GM19239 (cell line): ENCODE measurements at regions not wholly inside any gene's neighbourhood (a gene's known extent, or its start where the extent isn't known, plus 50 kb on each side); places are given as distances from the start of the nearest gene placed in this dataset.
"Not testable (repeated sequence)": the region's sequence is repeated elsewhere in the genome, so short reads cannot be mapped to it uniquely, and the experiment has no call there.

Experiments used
- DNase-seq: peaks from one replicate; pipeline ENCODE4 v3.0.0; 2011; ENCODE audit warnings: low spot score; ENCODE audit not compliant: insufficient read length
- FAIRE-seq: peaks from 2 replicates; lab custom pipeline; 2011; peaks lifted over from hg19 to GRCh38; lab: Jason Lieb, UNC

DNA sequence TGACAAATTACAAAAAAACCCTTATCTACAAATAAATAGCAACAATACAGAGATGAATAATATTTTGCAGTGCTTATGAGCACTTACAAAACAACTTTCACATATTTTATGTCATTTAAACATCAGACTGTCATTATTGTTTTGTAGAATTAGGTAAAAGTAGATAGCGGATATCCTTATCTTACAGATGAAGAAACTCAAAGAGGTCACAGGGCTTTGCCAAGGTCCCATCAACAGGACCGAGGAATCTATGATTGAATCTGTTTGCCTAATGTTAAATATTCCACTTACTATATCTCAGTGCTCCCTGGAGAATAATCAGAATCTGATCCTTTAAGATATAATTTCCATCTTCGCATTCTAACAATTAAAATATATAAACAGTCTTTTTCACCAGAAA lies 119.0 kb downstream of the GASK1B start:
- no peak for DNase-seq
- FAIRE-seq = no peak

DNA sequence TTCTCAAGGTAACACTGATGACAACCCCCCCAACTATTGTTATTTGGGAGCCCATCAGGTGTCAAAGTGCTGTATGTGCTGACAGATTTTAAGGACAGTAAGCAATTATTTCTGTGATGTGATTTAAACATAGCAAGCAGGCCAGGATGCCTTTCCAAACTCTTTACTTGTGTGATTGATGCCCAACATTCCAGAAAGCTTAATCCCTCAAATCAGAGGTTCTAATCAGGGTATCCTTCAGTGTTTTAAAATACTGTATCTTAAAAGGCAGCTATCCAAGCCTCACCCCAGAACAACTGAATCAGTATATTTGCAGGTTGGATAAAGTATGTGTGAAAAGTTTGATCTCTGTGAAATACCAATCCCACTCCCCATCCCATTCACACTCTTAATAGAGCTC lies 119.7 kb downstream of the GASK1B start:
- FAIRE-seq = no peak
- DNase-seq = no peak

DNA sequence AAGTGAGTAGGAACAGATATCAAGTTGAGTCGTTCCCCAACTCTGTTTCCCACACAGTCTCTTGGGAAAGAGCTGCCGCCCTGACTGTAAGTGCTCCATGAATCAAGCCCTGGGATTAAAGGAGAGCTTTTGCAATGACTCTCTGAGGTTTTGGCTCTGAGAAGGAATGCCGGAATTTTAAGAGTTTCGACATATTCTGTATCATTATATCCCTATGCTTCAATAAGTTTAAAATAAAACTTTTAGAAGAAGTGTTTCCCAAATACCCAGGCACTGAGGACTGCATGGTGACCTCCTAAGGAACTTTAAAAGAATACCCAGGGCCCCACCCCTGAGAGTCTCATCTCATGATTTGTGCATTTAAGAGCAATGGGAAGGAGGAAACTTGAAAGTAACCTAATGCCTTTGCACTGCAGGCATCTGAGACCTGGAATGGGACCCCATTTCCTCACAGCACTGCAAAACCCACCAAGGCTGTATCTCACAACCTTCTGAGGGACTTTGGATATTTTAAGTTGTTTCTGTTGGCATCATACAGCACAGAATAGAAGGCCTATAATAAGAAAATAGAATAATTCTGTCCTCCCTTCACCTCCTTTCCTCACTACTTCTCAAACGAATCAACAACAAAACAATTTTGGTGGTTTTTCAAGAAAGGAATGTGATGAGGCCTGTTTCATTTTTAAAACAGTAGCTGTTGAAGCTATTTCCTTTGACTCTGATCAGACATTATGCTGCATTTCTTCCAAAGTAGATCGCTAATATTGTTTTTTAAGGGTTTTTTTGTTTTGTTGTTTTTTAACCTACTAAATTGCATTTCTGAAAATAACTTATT lies 121.2 kb downstream of the GASK1B start:
- FAIRE-seq (no peak), DNase-seq (no peak)

DNA sequence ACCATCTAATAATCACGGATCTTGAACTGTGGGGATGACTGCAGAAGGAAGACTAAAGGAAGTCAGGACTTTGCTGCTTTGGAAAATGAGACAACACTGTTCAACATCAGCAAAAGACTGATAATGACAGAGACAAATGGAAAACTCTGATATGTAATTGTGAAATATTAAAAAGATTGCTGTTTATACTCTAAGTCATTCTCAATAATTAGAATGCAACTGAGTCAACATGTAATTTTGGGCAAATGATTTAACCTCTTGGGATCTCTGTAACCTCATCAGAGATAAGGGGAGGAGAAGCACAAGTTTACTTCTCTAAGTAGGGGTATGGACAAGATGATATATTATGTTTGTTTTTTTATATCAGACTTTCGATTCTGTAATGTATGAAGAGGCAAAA lies 121.9 kb downstream of the GASK1B start:
- DNase-seq (no peak), FAIRE-seq (no peak)

DNA sequence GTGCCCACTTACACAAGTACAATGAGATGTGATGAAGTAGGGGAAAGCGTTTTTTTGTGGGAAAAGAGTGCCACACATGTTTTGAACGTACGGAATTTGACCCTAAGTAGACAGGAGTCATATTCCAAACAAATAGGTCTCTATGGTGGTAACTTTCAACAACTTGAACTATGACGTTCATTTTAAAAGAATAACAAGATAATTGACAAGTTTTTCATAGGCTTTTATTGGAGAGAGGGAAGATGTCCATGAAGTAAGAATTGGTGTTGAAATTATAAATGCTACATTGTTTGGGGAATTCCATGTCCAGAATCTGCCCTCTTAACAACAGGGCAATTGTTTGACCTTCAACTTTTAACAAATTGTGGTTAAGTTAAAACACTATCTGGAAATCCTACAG lies 126.5 kb downstream of the GASK1B start:
- DNase-seq (no peak), FAIRE-seq (no peak)

DNA sequence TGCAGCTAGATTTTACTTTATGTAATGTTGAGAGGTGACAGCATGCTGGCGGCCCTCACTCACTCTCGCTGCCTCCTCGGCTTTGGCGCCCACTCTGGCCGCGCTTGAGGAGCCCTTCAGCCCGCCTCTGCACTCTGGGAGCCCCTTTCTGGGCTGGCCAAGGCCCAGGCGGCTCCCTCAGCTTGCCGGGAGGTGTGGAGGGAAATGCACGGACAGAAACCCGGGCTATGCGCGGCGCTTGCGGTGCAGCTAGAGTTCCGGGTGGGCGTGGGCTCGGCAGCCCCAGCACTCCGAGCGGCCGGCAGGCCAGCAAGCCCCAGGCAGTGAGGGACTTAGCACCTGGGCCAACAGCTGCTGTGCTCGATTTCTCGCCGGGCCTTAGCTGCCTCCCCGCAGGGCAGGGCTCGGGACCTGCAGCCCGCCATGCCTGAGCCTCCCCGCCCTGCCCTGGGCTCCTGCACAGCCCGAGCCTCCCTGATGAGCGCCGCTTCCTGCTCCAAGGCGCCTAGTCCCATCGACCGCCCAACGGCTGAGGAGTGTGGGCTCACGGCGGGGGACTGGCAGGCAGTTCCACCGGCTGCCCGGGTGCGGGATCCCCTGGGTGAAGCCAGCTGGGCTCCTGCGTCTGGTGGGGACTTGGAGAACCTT lies 128.7 kb downstream of the GASK1B start:
- no peak for FAIRE-seq

DNA sequence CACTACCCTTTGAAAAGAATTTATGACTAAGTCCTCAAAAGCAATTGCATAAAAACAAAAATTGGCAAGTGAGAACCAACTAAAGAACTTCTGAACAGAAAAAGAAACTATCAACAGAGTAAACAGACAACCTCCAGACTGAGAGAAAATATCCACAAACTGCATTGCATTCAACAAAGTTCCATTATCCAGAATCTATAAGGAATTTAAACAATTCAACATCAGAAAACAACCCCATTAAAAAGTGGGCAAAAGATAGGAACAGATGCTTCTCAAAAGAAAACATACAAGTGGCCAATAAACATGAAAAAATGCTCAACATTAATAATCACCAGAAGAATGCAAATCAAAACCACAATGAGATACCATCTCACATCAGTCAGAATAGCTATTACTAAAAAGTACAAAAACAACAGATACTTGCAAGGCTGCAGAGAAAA lies 130.2 kb downstream of the GASK1B start:
- DNase-seq = no peak
- FAIRE-seq = no peak

More for the DNA sequence above, 128.7 kb downstream of the GASK1B start:
- no peak for DNase-seq

DNA sequence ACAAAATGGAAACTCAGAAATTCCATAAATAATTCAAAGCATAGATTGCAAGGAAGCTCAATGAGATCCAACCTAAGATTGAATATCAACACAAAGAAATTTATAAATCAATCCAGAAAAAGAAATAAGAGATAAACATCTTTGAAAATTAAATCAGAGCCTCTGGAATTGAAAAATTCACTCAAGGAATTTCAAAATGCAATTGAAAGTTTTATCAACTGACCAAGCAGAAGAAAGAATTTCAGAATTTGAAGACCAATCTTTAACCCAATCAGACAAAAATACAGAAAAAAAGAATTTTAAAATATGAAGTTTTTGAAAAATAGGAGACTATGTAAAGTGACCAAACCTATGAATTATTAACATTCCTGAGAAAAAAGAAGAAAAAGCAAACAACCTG lies 134.1 kb downstream of the GASK1B start:
- DNase-seq (no peak), FAIRE-seq (no peak)

DNA sequence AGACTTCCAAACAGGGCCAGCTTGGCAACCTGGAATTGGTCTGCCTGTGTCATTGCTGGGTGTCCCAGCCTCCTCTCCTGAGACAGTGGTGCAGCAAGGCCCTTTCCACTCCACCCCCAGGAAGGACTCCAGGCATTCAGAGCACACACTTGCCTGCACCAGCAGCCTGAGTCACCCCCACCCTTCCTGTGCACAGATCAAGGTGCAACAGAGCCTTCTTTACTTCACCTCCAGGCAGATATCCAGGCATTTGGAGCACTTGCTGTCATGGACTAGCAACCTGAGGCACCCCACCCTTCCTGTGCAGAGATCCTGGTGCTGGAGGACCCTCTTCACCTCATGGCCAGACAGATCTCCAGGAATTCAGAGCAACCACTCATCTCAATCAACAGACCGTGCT lies 135.8 kb downstream of the GASK1B start:
- no peak for DNase-seq
- FAIRE-seq = no peak

DNA sequence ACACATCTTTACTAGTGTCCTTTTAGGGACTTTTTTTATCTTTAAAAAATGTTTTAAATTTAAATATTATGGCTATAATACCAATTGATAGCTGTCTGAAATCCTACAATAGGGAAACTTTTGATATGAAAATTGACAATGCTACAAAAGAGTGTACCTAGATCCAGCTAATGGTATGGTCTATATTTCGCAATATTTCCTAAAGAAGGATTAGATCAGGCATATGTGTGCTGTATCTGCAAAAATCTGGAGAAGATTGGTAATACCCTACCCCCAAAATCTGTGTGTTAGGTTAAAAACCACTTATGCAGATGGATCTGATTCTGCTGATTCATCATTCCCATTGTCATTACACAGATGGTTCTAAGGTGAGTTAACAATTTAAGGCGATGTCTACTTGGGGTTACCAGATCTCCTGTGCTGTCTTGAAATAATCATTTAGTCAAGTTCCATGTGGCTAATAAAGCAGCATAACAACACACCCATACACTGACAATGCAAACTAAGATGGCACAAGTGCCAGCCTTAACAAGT lies 137.1 kb downstream of the GASK1B start:
- DNase-seq = no peak
- no peak for FAIRE-seq

DNA sequence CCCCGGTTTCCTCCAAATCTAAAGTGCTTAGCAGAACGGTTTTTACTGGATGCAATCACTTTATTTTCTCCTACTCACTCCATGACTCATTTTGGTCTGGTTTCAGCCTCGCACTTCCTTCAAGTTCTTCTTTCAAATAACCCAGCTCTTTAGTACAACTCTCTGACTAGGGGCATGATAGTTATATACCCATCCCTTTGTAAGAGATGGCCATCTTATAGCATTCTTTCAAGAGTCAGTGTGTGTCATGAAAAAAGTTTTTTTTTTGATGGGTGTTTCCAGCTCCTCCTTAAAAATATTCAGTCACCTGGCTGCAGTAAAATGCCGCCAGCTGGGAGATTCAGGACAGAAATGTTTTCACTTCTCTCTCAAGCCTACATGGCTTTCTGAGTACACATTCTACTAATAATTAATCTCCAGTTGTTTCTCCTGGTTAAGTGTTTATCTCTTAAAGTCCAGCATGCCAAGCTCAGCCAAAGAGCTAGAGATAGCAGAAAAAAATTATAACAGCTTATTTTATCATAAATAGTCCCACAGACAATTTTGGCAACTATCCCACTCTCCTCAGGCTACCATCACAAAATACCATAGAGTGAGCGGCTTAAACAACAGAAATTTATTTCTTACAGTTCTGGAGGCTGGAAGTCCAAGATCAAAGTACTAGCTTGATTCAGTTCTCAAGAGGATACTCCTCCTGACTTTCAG lies 139.3 kb downstream of the GASK1B start:
- DNase-seq (no peak), FAIRE-seq (no peak)

DNA sequence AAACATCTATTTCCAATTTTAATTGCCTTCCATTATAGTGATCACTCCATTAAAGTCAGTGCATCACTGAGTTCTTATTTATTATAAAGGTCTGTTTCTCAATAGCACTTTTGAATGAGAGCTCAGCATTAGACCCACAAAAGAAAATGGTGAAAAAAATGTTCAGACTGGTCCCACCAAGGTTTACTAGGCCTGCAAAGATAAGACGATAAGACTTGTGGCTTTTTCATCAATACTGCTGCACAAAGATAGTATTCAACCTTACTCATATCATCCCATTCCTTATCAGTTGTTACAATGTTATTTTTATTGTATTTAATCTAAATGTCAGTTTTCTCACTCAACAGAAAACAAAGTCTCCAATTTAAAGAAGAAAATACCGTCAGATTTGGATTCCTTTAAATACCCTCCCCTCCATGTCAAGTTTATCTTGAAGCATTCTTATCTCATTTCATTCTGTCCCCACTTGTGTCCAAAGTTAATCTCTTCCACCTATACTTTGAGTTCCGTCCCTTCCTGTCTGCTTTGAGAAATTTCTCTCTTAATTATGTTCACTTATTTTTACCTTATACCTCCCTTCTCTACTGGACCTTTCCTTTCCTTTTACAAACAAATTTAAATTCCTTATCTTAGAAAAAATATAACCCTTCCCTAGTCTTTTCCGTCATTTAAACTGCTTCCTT lies 140.0 kb downstream of the GASK1B start:
- DNase-seq (no peak), FAIRE-seq (no peak)

DNA sequence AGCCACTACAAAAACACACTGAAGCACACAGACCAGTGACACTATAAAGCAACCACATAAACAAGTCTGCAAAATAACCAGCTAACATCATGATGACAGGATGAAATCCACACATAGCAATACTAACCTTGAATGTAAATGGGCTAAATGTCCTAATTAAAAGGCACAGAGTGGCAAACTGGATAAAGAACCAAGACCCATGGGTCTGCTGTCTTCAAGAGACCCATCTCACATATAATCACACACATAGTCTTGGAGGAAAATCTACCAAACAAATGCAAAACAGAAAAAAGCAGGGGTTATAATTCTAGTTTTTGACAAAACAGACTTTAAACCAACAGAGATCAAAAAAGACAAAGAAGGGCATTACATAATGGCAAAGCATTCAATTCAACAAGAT lies 144.4 kb downstream of the GASK1B start:
- FAIRE-seq, DNase-seq: not testable (repeated sequence)

DNA sequence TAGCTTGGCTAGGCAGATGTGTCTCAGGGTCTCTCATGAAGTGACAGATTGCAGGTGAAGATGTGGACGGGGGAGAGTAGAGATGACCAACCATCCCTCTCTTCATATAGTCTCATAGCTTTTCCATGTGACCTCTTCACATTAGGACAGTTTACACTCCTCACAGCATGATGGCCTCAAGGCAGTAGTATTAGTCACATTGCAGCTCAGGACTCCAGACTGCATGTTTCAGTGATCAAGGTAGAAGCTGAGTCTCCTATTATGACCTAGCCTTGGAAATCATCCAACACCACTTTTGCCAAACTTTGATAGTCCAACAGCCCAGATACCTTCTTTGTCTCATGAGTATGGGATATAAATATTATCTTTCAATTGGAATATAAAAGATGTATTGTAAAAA lies 147.7 kb downstream of the GASK1B start:
- no peak for FAIRE-seq
- no peak for DNase-seq

DNA sequence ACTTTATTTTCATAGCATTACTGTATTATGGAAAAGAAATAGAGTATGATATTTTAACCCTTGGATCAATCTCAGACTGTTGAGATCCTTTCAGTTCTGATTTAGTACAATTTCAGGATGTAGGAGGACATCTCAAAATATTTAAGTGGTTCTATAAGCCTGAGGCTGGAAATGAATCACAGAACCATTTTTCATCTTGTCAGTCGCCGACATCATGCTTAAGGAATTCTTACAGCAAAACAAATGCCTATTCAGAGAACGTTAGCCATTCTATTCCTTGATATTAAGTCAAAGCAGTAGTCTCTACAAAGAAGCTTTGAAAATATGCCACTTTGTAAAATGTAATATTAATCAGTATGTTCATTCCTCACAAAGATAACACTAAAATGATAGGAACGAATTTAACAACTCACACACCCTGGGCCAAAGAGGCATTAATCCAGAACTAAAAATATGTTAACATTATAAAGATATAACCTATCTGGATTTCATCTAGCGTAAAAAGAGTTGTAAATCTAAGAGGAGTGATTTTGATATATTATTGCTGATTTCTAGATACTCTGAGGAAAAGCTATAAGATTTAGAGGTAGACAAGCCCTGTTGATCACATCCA lies 152.0 kb downstream of the GASK1B start:
- no peak for DNase-seq

DNA sequence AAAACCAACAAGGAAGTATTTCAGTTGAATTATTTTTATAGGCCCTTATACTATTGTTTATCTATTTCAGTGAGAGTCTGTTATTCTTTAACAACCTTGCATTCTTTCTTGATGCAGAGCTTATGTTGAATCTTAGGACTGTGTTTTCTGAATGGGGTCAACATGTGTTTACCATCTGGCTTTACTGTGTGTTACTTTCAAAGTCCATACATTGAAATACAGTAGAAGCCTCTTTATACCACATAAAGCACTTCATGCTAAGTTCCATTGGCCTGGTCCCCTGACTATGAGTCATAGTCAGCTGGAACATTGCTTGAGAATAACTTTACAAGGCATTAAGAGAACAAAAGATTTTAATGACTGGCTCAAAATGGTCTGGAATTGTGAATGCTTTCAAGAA lies 152.6 kb downstream of the GASK1B start:
- DNase-seq (no peak), FAIRE-seq (no peak)

More for the DNA sequence above, 152.0 kb downstream of the GASK1B start:
- FAIRE-seq = no peak

DNA sequence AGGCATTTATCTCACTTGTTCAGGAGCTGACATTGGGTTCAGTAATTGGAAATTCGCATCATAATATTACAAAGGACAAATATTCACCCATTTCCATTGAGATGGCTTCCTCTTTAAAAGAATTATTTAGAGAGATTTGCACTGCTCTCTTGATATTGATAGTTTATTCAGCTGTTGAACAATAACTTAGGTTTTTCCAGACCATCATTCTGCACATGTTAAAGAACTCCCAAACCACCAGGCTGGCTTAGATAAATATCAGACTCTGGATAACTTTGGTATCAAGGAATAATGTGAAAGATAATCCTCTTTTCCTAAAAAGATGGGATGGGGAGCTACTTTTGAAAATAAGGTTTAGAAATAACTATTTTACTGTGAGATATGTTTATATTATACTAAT lies 154.0 kb downstream of the GASK1B start:
- DNase-seq (no peak), FAIRE-seq (no peak)

DNA sequence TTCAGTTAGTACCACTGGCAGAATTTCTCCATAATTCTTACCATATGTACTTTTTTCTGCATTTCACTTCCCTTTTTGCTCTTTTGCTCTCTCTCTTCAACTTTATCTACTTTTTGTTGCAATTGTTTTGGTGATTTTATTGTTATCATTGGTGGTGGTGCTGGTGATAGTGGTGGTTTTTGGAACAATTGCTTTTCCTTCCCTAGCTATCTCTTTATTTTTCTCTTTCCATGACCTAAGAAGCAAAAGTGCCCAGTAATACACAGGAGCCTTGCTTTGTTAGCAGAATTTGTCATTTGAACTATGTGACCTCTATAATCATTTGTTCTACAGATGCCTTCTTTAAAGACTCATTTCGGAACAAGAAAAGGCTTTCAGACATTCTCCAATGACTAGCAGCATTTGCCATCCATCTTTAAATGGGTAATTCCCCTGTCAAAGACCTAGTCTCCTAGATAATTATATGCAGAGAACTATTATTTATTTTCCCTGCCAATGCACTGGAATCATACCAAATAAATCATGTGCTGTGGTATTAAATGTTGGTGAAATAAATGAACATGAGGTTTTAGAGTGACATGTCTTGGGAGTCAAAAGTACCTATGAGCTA lies 154.5 kb downstream of the GASK1B start:
- FAIRE-seq (no peak), DNase-seq (no peak)

DNA sequence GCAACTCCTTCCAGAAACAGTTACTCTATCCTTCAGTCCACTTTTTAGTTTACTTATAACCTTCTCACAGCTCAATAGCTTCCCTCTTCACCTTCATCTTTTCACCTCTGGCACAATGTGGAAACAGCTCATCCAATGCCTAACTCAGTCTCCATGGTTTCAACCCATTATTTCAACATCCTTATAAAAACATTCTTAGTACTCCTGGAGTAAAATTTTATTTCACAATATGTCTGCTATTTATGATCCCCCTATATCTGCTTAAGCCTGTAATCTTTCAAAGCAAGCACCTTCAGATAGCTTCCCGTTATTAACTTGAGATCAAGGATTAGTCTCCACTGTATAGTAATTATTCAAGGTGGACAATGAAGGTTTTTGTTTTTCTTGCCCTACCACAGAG lies 156.3 kb downstream of the GASK1B start:
- no peak for FAIRE-seq
- no peak for DNase-seq

DNA sequence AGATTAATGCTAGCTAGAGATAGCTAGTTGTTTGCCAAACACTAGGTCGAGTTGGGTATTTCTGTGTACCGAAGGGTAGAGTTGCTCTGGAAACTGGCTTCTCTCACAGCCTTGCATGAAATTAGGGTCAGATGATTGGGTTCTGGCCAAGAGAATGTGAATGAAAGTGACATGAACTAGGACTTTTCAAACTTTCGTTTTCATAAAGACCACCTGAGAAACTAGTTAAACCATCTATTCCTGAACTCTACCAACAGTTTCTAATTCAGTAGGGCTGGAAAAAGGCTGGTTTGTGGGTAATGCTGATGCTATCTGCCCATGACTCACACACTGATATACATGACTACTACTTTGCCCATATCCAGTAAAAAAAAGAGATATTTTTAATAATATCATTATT lies 157.6 kb downstream of the GASK1B start:
- no peak for FAIRE-seq
- DNase-seq = no peak
